ENCODE measurements at regions not wholly inside any gene's neighbourhood (a gene's known extent, or its start where the extent isn't known, plus 50 kb on each side); places are given as distances from the start of the nearest gene placed in this dataset.

DNA sequence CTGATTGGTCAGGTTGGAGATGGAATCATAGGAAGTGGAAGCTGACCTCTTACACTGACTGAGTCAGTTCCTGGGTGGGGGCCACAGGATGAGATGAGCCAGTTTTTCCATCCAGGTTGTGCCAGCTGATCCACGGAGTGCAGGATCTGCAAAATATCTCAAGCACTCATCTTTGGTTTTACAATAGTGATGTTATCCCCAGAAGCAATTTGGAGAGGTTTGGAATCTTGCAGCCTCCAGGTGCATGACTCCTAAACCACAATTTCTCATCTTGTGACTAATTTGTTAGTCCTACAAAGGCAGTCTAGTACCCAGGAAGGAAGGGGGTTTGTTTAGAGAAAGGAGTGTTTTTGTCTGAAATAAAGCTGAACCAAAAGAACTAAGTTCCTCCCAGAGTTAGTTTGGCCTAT lies 212.8 kb downstream of the SLITRK6 start:
- TF ChIP-seq POLR2A (IDR thresholded peaks at IDR 0.05; ENCODE audit: low read length) (no peak), GATA1 (IDR thresholded peaks at IDR 0.05; ENCODE audit: low read depth, low read length) (no peak)

Measured in erythroblast (primary cell).